ENCODE measurements at regions not wholly inside any gene's neighbourhood (a gene's known extent, or its start where the extent isn't known, plus 50 kb on each side); places are given as distances from the start of the nearest gene placed in this dataset.
"Not testable (repeated sequence)": the region's sequence is repeated elsewhere in the genome, so short reads cannot be mapped to it uniquely, and the experiment has no call there.

DNA sequence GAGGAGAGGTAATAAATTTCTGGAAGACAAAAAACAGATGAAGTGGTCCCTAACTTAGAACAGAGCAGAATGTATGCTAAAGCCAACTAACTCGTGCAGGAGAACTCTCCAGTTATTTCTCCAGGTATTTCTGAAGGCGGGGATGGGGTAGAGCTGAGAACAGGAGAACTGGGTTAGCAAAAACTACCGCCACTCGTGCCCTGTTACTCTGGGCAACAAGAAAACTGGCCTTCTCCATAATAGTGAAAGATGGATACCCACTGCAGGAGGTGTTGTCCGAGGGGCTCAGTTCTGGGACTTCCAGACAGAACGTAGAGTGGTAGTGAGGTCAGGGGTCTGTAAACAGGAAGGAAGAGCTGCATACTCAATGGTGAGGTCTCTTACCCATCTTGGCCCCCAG, 187.3 kb upstream of the FRMD6 start:
- peaks cover 0 to 6% (median 0%) of the 10 kb centered on the region in 3 donors for H3K4me1 ChIP-seq
- intact Hi-C loops (cut with DNase I), result loop anchor here in 1 of 3 donors (10.0 kb wide), 1 partner anchor 50 kb away; no protein-coding TSS in a partner anchor
- no peaks in the 10 kb centered on the region for H3K9me3 ChIP-seq
- ATAC-seq (no peak), DNase-seq (no peak), FAIRE-seq (no peak)
- H3K27me3 ChIP-seq, result no peaks in the 10 kb centered on the region
- 71 to 82% methylated on average over 6 of the region's 6 CpGs for WGBS, 2 donors
- TF ChIP-seq, protein P1, sequence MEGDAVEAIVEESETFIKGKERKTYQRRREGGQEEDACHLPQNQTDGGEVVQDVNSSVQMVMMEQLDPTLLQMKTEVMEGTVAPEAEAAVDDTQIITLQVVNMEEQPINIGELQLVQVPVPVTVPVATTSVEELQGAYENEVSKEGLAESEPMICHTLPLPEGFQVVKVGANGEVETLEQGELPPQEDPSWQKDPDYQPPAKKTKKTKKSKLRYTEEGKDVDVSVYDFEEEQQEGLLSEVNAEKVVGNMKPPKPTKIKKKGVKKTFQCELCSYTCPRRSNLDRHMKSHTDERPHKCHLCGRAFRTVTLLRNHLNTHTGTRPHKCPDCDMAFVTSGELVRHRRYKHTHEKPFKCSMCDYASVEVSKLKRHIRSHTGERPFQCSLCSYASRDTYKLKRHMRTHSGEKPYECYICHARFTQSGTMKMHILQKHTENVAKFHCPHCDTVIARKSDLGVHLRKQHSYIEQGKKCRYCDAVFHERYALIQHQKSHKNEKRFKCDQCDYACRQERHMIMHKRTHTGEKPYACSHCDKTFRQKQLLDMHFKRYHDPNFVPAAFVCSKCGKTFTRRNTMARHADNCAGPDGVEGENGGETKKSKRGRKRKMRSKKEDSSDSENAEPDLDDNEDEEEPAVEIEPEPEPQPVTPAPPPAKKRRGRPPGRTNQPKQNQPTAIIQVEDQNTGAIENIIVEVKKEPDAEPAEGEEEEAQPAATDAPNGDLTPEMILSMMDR (IDR thresholded peaks at IDR 0.05), result no peak
- no peak overlapping the region for H3K4me3 ChIP-seq
- no peak overlapping the region for H3K27ac ChIP-seq
- no peaks in the 10 kb centered on the region for H3K36me3 ChIP-seq

GRCh38 chr14:51465486-51465885, 186.2 kb upstream of the FRMD6 start:
- Histone ChIP-seq H3K4me3 (no peak overlapping the region), H3K27ac (no peak overlapping the region), H3K27me3 (no peaks in the 10 kb centered on the region), H3K9me3 (no peaks in the 10 kb centered on the region), H3K36me3 (no peaks in the 10 kb centered on the region), H3K4me1 (peaks cover 0 to 6% (median 0%) of the 10 kb centered on the region in 3 donors)
- TF ChIP-seq, protein P1 (IDR thresholded peaks at IDR 0.05), result no peak
- ATAC-seq (no peak), DNase-seq (no peak), FAIRE-seq (no peak)
- whole genome bisulfite sequencing, 2 donors, result 74 to 90% methylated on average over 1 of the region's 1 CpG
- intact Hi-C loops (cut with DNase I), result loop anchor here in 1 of 3 donors (10.0 kb wide), 1 partner anchor 51 kb away; no protein-coding TSS in a partner anchor

DNA sequence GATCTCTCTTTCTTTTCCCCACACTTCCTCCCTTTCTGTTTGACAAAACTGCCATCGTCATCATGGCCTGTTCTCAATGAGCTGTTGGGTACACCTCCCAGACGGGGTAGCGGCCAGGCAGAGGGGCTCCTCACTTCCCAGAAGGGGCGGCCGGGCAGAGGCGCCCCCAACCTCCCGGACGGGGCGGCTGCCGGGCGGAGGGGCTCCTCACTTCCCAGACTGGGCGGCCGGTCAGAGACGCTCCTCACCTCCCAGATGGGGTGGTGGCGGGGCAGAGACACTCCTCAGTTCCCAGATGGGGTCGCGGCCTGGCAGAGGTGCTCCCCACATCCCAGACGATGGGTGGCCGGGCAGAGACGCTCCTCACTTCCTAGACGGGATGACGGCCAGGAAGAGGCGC, 184.3 kb upstream of the FRMD6 start:
- H3K27ac ChIP-seq, FAIRE-seq, ATAC-seq, H3K4me3 ChIP-seq, H3K4me1 ChIP-seq, H3K9me3 ChIP-seq, H3K36me3 ChIP-seq, H3K27me3 ChIP-seq: not testable (repeated sequence)
- intact Hi-C loops (cut with DNase I), result loop anchor here in 1 of 3 donors (10.0 kb wide), 1 partner anchor 53 kb away; no protein-coding TSS in a partner anchor
- DNase-seq, result peak in 1 of 6 donors; percentile 53
- 91 to 98% methylated on average over 14 to 23 of the region's 23 CpGs for WGBS, 2 donors

DNA sequence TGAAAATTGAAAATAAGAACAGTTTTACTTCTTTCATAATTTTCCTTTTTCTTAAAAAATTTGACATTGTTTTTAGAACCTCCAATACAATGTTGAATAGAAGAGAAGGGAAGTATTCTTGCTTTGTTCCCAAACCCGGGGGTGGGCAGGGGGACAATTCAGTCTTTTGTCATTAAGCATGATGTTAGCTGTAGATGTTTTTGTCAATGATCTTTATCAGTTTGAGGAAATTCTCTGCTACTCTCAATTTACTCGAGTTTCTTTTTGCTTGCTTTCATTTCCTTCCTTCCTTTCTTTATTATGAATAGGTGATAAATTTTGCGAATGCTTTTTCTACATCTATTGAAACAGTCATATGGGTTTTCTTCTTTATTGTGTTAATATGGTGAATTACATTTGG, 183.2 kb upstream of the FRMD6 start:
- Histone ChIP-seq H3K27ac (no peak overlapping the region), H3K36me3 (no peaks in the 10 kb centered on the region), H3K4me3 (no peak overlapping the region), H3K9me3 (no peaks in the 10 kb centered on the region), H3K27me3 (no peaks in the 10 kb centered on the region), H3K4me1 (no peaks in the 10 kb centered on the region)
- DNase-seq (no peak), FAIRE-seq (no peak), ATAC-seq (no peak)
- 80 to 82% methylated on average over 3 of the region's 3 CpGs for WGBS, 2 donors
- intact Hi-C loops (cut with DNase I), result loop anchor here in 1 of 3 donors (10.0 kb wide), 1 partner anchor 54 kb away; no protein-coding TSS in a partner anchor
- TF ChIP-seq, protein P1 (IDR thresholded peaks at IDR 0.05), result no peak

GRCh38 chr14:51472881-51473280, 178.8 kb upstream of the FRMD6 start:
- H3K27me3 ChIP-seq, result no peaks in the 10 kb centered on the region
- no peaks in the 10 kb centered on the region for H3K9me3 ChIP-seq
- ATAC-seq, result peak; percentile 55 to 91 (median 82)
- intact Hi-C loops (cut with DNase I), result no loop called here
- H3K27ac ChIP-seq, result peak overlapping the region in 2 of 4 donors; percentile 43 to 58
- TF ChIP-seq, protein P1 (IDR thresholded peaks at IDR 0.05), result no peak
- FAIRE-seq, result no peak
- H3K4me1 ChIP-seq, result no peaks in the 10 kb centered on the region
- no peaks in the 10 kb centered on the region for H3K36me3 ChIP-seq
- peak in 2 of 6 donors; percentile 11 to 29 for DNase-seq
- WGBS, 2 donors, result 23 to 31% methylated on average over 2 of the region's 2 CpGs
- H3K4me3 ChIP-seq, result no peak overlapping the region
